B cell (primary cell): ENCODE measurements at regions not wholly inside any gene's neighbourhood (a gene's known extent, or its start where the extent isn't known, plus 50 kb on each side); places are given as distances from the start of the nearest gene placed in this dataset.

Experiments used
- ATAC-seq: fragments of 200-7000 bp; cut with Tn5 transposase; one replicate; pipeline ENCODE4 v1.10.0; 2021; ENCODE audit warnings: low read depth, mild to moderate bottlenecking, moderate number of reproducible peaks, moderate library complexity
- CTCF ChIA-PET: fragments of 350-600 bp; sonication (Branson Sonifier 250); formaldehyde crosslinking; loops from one replicate; lab custom pipeline; 2021; ENCODE audit warnings: antibody characterized with exemption, inconsistent platforms; lab: Charles Lee
- POLR2A ChIA-PET: fragments of 350-600 bp; sonication (Branson Sonifier 250); formaldehyde crosslinking; loops from one replicate; lab custom pipeline; 2021; ENCODE audit warnings: antibody characterized with exemption; lab: Charles Lee
- DNase-seq: peaks from one replicate; pipeline ENCODE4 v3.0.0; 2013
- H2AFZ ChIP-seq: 2 replicates; pipeline ENCODE4 v1.6.1; 2012; ENCODE audit warnings: mild to moderate bottlenecking, low read depth, low read length; ENCODE audit not compliant: insufficient read depth, poor library complexity, severe bottlenecking
- H3K27ac ChIP-seq, 2 donors: 1 replicate in 1 of 2; 2 replicates in 1 of 2; pipeline ENCODE4 v1.5.1; 2012 to 2013; ENCODE audit warnings: low read length in 2 of 2, mild to moderate bottlenecking in 2 of 2, moderate library complexity in 1 of 2
- H3K27me3 ChIP-seq, 4 experiments: fragments of 200-600 bp in 1 of 4; sonication (generic) in 1 of 4; replicated peaks in 1 of 4; 1 replicate in 2 of 4; 2 replicates in 2 of 4; pipeline versions ENCODE4 v1.6.1 to v1.7.0; 2013 to 2016; ENCODE audit warnings: low read length in 3 of 4, mild to moderate bottlenecking in 2 of 4, mixed read lengths in 1 of 4, moderate library complexity in 1 of 4; ENCODE audit not compliant: insufficient read depth in 4 of 4, control insufficient read depth in 3 of 4; ENCODE audit errors: control extremely low read depth in 1 of 4
- H3K36me3 ChIP-seq, 2 experiments: replicated peaks in 1 of 2; 1 replicate in 1 of 2; 2 replicates in 1 of 2; pipeline versions ENCODE4 v1.6.1 to v1.7.1; 2013; ENCODE audit warnings: low read length in 1 of 2; ENCODE audit not compliant: insufficient read depth in 2 of 2, control insufficient read depth in 1 of 2; ENCODE audit errors: control extremely low read depth in 1 of 2, extremely low read depth in 1 of 2
- H3K4me1 ChIP-seq, 2 donors: fragments of 200-600 bp in 1 of 2; sonication (generic) in 1 of 2; 1 replicate in 1 of 2; 2 replicates in 1 of 2; pipeline versions ENCODE4 v1.5.1 to v1.6.1; 2013 to 2017; ENCODE audit warnings: low read length in 2 of 2; ENCODE audit not compliant: control insufficient read depth in 2 of 2, insufficient read depth in 2 of 2
- H3K4me2 ChIP-seq: replicated peaks from 2 replicates; pipeline ENCODE3; 2012; ENCODE audit warnings: mild to moderate bottlenecking, low read depth, low read length; ENCODE audit not compliant: poor library complexity, severe bottlenecking
- H3K4me3 ChIP-seq, 5 experiments: fragments of 200-600 bp in 1 of 5; sonication (generic) in 1 of 5; 1 replicate in 3 of 5; 2 replicates in 2 of 5; pipeline versions ENCODE4 v1.5.1 to v1.7.0; 2011 to 2016; ENCODE audit warnings: low read length in 4 of 5, mild to moderate bottlenecking in 4 of 5, low read depth in 2 of 5, control low read depth in 1 of 5, moderate library complexity in 1 of 5; ENCODE audit not compliant: insufficient read depth in 1 of 5; ENCODE audit errors: control extremely low read depth in 1 of 5, extremely low read depth in 1 of 5
- H3K79me2 ChIP-seq: fragments of 200-600 bp; sonication (generic); one replicate; pipeline ENCODE4 v1.6.0; 2016; ENCODE audit warnings: low read length; ENCODE audit not compliant: control insufficient read depth, insufficient read depth
- H3K9ac ChIP-seq: fragments of 200-600 bp; sonication (generic); 2 replicates; pipeline ENCODE4 v1.6.1; 2017; ENCODE audit warnings: mild to moderate bottlenecking, low read length, moderate library complexity
- H3K9me3 ChIP-seq, 3 donors: one replicate each; pipeline versions ENCODE4 v1.6.1 to v1.7.1; 2013; ENCODE audit warnings: low read length in 2 of 3; ENCODE audit not compliant: control insufficient read depth in 2 of 3, insufficient read depth in 1 of 3; ENCODE audit errors: control extremely low read depth in 1 of 3
- H4K20me1 ChIP-seq: 2 replicates; pipeline ENCODE4 v1.6.0; 2012; ENCODE audit warnings: mild to moderate bottlenecking, low read length; ENCODE audit not compliant: insufficient read depth, control insufficient read depth, poor library complexity, severe bottlenecking
- H3K27ac Mint-ChIP-seq: one replicate; pipeline ENCODE4 v1.8.0; 2021; ENCODE audit warnings: mixed read lengths
- H3K27me3 Mint-ChIP-seq: one replicate; pipeline ENCODE4 v1.8.0; 2021; ENCODE audit warnings: mixed read lengths
- H3K4me1 Mint-ChIP-seq: one replicate; pipeline ENCODE4 v1.8.0; 2021; ENCODE audit warnings: mixed read lengths
- H3K4me3 Mint-ChIP-seq: one replicate; pipeline ENCODE4 v1.8.0; 2021; ENCODE audit warnings: mixed read lengths
- H3K9me3 Mint-ChIP-seq: one replicate; pipeline ENCODE4 v1.8.0; 2022; ENCODE audit warnings: mixed read lengths; ENCODE audit not compliant: insufficient read depth
- EZH2 ChIP-seq: IDR thresholded peaks from 2 replicates; pipeline ENCODE4 v1.6.1; 2012; ENCODE audit warnings: borderline replicate concordance, low read depth, mild to moderate bottlenecking, moderate library complexity, low read length; ENCODE audit not compliant: insufficient read depth, poor library complexity, severe bottlenecking
- WGBS: methylation state at CpG from one replicate; pipeline ENCODE4 v1.1.5; 2013; ENCODE audit warnings: missing lambda C conversion rate; ENCODE audit not compliant: insufficient coverage; 5-methylcytosine and 5-hydroxymethylcytosine counted together
- intact Hi-C: fragments of 100-400 bp; cut with micrococcal nuclease; formaldehyde crosslinking; loops from one replicate; pipeline ENCODE4 v1.10.0; 2022
- TF ChIP-seq, protein P1 (sequence below): fragments of 200-600 bp; IDR thresholded peaks from one replicate; pipeline ENCODE4 v1.8.0; 2022; ENCODE audit warnings: antibody characterized with exemption, mild to moderate bottlenecking

DNA sequence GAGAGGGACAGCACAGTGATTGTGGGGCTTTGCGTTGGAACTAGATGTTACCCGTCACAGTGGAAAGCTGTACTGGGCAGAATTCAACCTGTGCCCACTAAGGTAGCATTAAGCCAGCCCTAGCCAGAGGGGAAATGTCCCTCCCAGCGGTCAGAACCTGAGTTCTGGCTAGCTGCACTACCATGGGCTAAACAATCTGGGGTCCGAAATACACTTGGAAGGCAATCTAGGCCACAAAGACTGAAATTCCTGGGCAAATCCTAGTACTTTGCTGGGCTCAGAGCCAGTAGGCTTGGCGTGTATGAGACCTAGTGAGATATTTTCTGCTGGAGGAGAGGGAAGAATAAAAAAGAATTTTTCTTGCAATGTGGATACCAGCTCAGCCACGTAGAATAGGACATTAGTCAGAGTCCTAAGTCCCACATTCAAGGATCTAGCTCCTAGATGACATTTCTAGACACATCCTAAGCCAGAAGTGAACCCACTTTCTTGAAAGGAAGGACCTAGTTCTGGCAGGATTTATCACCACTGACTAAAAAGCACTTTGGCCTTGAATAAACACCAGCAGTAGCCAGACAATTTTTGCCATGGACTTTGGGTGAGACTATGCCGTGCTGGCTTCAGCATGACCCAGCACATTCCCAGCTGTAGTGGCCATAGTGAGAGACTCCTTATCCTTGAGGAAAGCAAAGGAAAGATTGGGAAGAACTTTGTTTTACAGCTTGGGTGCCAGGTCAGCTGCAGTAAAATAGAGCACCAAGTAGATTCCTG is 618.0 kb downstream of the BRINP1 start:
- H3K9ac ChIP-seq: no peak overlapping the region
- H3K79me2 ChIP-seq: no peaks in the 10 kb centered on the region
- H3K4me3 Mint-ChIP-seq: no peak overlapping the region
- no peak overlapping the region for H3K27ac ChIP-seq
- H3K9me3 Mint-ChIP-seq: peaks cover 2% of the 10 kb centered on the region
- no peaks in the 10 kb centered on the region for H4K20me1 ChIP-seq
- no peak for ATAC-seq
- CTCF ChIA-PET: no interaction called here
- no peaks in the 10 kb centered on the region for H3K4me1 ChIP-seq
- no peaks in the 10 kb centered on the region for H3K36me3 ChIP-seq
- no peak overlapping the region for H2AFZ ChIP-seq
- no peak for DNase-seq
- H3K9me3 ChIP-seq: peaks cover 0 to 15% (median 2%) of the 10 kb centered on the region in 3 donors
- POLR2A ChIA-PET: no interaction called here
- H3K27me3 Mint-ChIP-seq: no peaks in the 10 kb centered on the region
- intact Hi-C loops: no loop called here
- H3K27me3 ChIP-seq: no peaks in the 10 kb centered on the region
- no peaks in the 10 kb centered on the region for H3K4me1 Mint-ChIP-seq
- H3K4me2 ChIP-seq: no peak overlapping the region
- H3K27ac Mint-ChIP-seq: no peak overlapping the region
- 85% methylated on average over 6 of the region's 7 CpGs for WGBS
- TF ChIP-seq, protein P1, sequence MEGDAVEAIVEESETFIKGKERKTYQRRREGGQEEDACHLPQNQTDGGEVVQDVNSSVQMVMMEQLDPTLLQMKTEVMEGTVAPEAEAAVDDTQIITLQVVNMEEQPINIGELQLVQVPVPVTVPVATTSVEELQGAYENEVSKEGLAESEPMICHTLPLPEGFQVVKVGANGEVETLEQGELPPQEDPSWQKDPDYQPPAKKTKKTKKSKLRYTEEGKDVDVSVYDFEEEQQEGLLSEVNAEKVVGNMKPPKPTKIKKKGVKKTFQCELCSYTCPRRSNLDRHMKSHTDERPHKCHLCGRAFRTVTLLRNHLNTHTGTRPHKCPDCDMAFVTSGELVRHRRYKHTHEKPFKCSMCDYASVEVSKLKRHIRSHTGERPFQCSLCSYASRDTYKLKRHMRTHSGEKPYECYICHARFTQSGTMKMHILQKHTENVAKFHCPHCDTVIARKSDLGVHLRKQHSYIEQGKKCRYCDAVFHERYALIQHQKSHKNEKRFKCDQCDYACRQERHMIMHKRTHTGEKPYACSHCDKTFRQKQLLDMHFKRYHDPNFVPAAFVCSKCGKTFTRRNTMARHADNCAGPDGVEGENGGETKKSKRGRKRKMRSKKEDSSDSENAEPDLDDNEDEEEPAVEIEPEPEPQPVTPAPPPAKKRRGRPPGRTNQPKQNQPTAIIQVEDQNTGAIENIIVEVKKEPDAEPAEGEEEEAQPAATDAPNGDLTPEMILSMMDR: no peak
- TF ChIP-seq EZH2: no peak
- no peak overlapping the region for H3K4me3 ChIP-seq

DNA sequence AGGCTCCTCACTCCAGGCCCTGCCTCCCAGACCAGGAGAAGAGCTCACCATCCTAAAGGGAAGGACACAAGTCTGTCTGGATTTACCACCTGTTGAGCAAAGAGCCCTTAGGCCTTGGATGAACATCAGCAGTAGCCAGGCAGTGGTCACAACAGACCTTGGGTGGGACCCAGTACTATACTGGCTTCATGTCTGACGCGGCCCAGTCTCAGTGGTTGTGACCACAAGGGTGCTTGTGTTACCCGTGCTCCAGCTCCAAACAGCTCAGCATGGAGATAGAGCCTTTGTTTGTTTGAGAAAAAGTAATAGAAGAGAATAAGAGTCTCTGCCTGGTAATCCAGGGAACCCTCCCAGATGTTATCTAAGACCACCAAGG is 617.4 kb downstream of the BRINP1 start:
- intact Hi-C loops: no loop called here
- Histone ChIP-seq H3K79me2 (no peaks in the 10 kb centered on the region), H3K4me2 (no peak overlapping the region), H2AFZ (no peak overlapping the region), H4K20me1 (no peaks in the 10 kb centered on the region), H3K4me1 (no peaks in the 10 kb centered on the region), H3K9me3 (peaks cover 0 to 15% (median 2%) of the 10 kb centered on the region in 3 donors), H3K4me3 (no peak overlapping the region), H3K27ac (no peak overlapping the region), H3K9ac (no peak overlapping the region), H3K36me3 (no peaks in the 10 kb centered on the region), H3K27me3 (no peaks in the 10 kb centered on the region)
- peaks cover 2% of the 10 kb centered on the region for H3K9me3 Mint-ChIP-seq
- CTCF ChIA-PET: no interaction called here
- ATAC-seq (no peak), DNase-seq (no peak)
- H3K4me1 Mint-ChIP-seq: no peaks in the 10 kb centered on the region
- WGBS: 54% methylated on average over 3 of the region's 3 CpGs
- POLR2A ChIA-PET: no interaction called here
- H3K4me3 Mint-ChIP-seq: no peak overlapping the region
- H3K27ac Mint-ChIP-seq: no peak overlapping the region
- TF ChIP-seq, protein P1: no peak
- TF ChIP-seq EZH2: no peak
- H3K27me3 Mint-ChIP-seq: no peaks in the 10 kb centered on the region
